DOHH2 (cell line): ENCODE measurements at regions not wholly inside any gene's neighbourhood (a gene's known extent, or its start where the extent isn't known, plus 50 kb on each side); places are given as distances from the start of the nearest gene placed in this dataset.

ENCODE experiments used
- EZH2phosphoT487 ChIP-seq: fragments of 200-600 bp; sonication (generic); IDR thresholded peaks from 2 replicates; pipeline ENCODE4 v1.6.1; 2017; ENCODE audit warnings: borderline replicate concordance, mild to moderate bottlenecking, antibody characterized with exemption, low read length, moderate library complexity, mixed read lengths
- TF ChIP-seq, protein P1 (sequence below): fragments of 200-600 bp; sonication (generic); IDR thresholded peaks from one replicate; pipeline ENCODE4 v1.5.1; 2014; ENCODE audit warnings: antibody characterized with exemption, mild to moderate bottlenecking, low read depth, low read length; ENCODE audit not compliant: poor library complexity, severe bottlenecking

- no peak for TF ChIP-seq EZH2phosphoT487
- TF ChIP-seq, protein P1, sequence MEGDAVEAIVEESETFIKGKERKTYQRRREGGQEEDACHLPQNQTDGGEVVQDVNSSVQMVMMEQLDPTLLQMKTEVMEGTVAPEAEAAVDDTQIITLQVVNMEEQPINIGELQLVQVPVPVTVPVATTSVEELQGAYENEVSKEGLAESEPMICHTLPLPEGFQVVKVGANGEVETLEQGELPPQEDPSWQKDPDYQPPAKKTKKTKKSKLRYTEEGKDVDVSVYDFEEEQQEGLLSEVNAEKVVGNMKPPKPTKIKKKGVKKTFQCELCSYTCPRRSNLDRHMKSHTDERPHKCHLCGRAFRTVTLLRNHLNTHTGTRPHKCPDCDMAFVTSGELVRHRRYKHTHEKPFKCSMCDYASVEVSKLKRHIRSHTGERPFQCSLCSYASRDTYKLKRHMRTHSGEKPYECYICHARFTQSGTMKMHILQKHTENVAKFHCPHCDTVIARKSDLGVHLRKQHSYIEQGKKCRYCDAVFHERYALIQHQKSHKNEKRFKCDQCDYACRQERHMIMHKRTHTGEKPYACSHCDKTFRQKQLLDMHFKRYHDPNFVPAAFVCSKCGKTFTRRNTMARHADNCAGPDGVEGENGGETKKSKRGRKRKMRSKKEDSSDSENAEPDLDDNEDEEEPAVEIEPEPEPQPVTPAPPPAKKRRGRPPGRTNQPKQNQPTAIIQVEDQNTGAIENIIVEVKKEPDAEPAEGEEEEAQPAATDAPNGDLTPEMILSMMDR: no peak
These were observed 206.8 kb upstream of the ARHGAP24 start for GRCh38 chr4:85268188-85268587.
